Fibroblast of lung (primary cell): ENCODE measurements at regions not wholly inside any gene's neighbourhood (a gene's known extent, or its start where the extent isn't known, plus 50 kb on each side); places are given as distances from the start of the nearest gene placed in this dataset.

Source experiments
- DNase-seq, 2 donors: peaks; one replicate each; pipeline versions ENCODE4 v3.0.0 to v3.0.0-alpha.2; 2010; ENCODE audit warnings: low read depth in 2 of 2
- H2AFZ ChIP-seq: 2 replicates; pipeline ENCODE4 v1.5.1; 2012; ENCODE audit warnings: low read length, control low read depth, inconsistent platforms
- H3K27ac ChIP-seq: 2 replicates; pipeline ENCODE4 v1.5.1; 2011; ENCODE audit warnings: low read length, control low read depth; ENCODE audit not compliant: insufficient read depth
- H3K27me3 ChIP-seq: 2 replicates; pipeline ENCODE4 v1.5.1; 2011; ENCODE audit warnings: mild to moderate bottlenecking, low read length; ENCODE audit not compliant: control insufficient read depth, insufficient read depth
- H3K36me3 ChIP-seq: 2 replicates; pipeline ENCODE4 v1.5.1; 2011; ENCODE audit warnings: low read length; ENCODE audit not compliant: control insufficient read depth, insufficient read depth
- H3K4me1 ChIP-seq: 2 replicates; pipeline ENCODE4 v1.5.1; 2011; ENCODE audit warnings: low read length; ENCODE audit not compliant: control insufficient read depth, insufficient read depth; ENCODE audit errors: extremely low read depth
- H3K4me2 ChIP-seq: 2 replicates; pipeline ENCODE4 v1.5.1; 2011; ENCODE audit warnings: low read length, control low read depth; ENCODE audit not compliant: insufficient read depth; ENCODE audit errors: extremely low read depth
- H3K4me3 ChIP-seq, 4 experiments: fragments of 200-600 bp in 1 of 4; sonication (generic) in 1 of 4; replicated peaks in 1 of 4; 2 replicates each; pipeline ENCODE4 v1.5.1; 2011 to 2016; ENCODE audit warnings: low read length in 4 of 4, low read depth in 3 of 4, mild to moderate bottlenecking in 3 of 4, control low read depth in 2 of 4, inconsistent platforms in 1 of 4, mixed read lengths in 1 of 4; ENCODE audit not compliant: insufficient read depth in 1 of 4; ENCODE audit errors: control extremely low read depth in 1 of 4
- H3K79me2 ChIP-seq: 2 replicates; pipeline ENCODE4 v1.5.1; 2012; ENCODE audit warnings: mild to moderate bottlenecking, low read length, inconsistent platforms; ENCODE audit not compliant: control insufficient read depth, insufficient read depth
- H3K9ac ChIP-seq: 2 replicates; pipeline ENCODE4 v1.5.1; 2011; ENCODE audit warnings: mild to moderate bottlenecking, low read length, control low read depth; ENCODE audit not compliant: insufficient read depth
- H3K9me3 ChIP-seq: 2 replicates; pipeline ENCODE4 v1.5.1; 2012; ENCODE audit warnings: low read depth, low read length; ENCODE audit not compliant: control insufficient read depth, insufficient read depth
- H4K20me1 ChIP-seq: 2 replicates; pipeline ENCODE4 v1.5.1; 2011; ENCODE audit warnings: low read length; ENCODE audit not compliant: control insufficient read depth, insufficient read depth; ENCODE audit errors: extremely low read depth
- CTCF ChIP-seq, 2 donors: IDR thresholded peaks in 1 of 2; conservative IDR thresholded peaks in 1 of 2; 1 replicate in 1 of 2; 2 replicates in 1 of 2; pipeline ENCODE4 v1.5.1; 2011 to 2012; ENCODE audit warnings: low read length in 2 of 2, control low read depth in 1 of 2, inconsistent platforms in 1 of 2, low read depth in 1 of 2, mild to moderate bottlenecking in 1 of 2
- EZH2 ChIP-seq: IDR thresholded peaks from 2 replicates; pipeline ENCODE4 v1.5.1; 2012; ENCODE audit warnings: low read length, control low read depth, mild to moderate bottlenecking; ENCODE audit errors: missing control alignments

- Histone ChIP-seq H3K36me3 (no peaks in the 10 kb centered on the region), H3K79me2 (no peaks in the 10 kb centered on the region), H2AFZ (no peak overlapping the region), H3K27me3 (no peaks in the 10 kb centered on the region), H4K20me1 (no peaks in the 10 kb centered on the region), H3K4me3 (no peak overlapping the region), H3K4me1 (no peaks in the 10 kb centered on the region), H3K4me2 (no peak overlapping the region), H3K9me3 (no peaks in the 10 kb centered on the region), H3K9ac (no peak overlapping the region), H3K27ac (no peak overlapping the region)
- no peak for DNase-seq
- TF ChIP-seq EZH2 (no peak), CTCF (conservative IDR thresholded peaks at IDR 0.05 in 1 of 2, IDR thresholded peaks at IDR 0.05 in 1 of 2; ENCODE audit: low read depth in 1 of 2, low read length in 2 of 2) (no peak)
These were observed 64.3 kb upstream of the CPNE8 start for GRCh38 chr12:38969706-38970105.

GRCh38 chr12:38961683-38962082, 56.3 kb upstream of the CPNE8 start:
- H4K20me1 ChIP-seq, result no peaks in the 10 kb centered on the region
- H3K27ac ChIP-seq, result no peak overlapping the region
- H3K79me2 ChIP-seq, result no peaks in the 10 kb centered on the region
- no peaks in the 10 kb centered on the region for H3K36me3 ChIP-seq
- no peak overlapping the region for H3K9ac ChIP-seq
- no peak overlapping the region for H3K4me3 ChIP-seq
- no peak for DNase-seq
- no peaks in the 10 kb centered on the region for H3K27me3 ChIP-seq
- no peaks in the 10 kb centered on the region for H3K9me3 ChIP-seq
- H3K4me1 ChIP-seq, result no peaks in the 10 kb centered on the region
- no peak overlapping the region for H3K4me2 ChIP-seq
- TF ChIP-seq EZH2 (no peak), CTCF (conservative IDR thresholded peaks at IDR 0.05 in 1 of 2, IDR thresholded peaks at IDR 0.05 in 1 of 2; ENCODE audit: low read depth in 1 of 2, low read length in 2 of 2) (no peak)
- H2AFZ ChIP-seq, result no peak overlapping the region

- no peaks in the 10 kb centered on the region for H3K27me3 ChIP-seq
- H3K4me1 ChIP-seq, result no peaks in the 10 kb centered on the region
- H3K4me3 ChIP-seq, result no peak overlapping the region
- H3K36me3 ChIP-seq, result no peaks in the 10 kb centered on the region
- H3K9me3 ChIP-seq, result no peaks in the 10 kb centered on the region
- no peak overlapping the region for H3K4me2 ChIP-seq
- TF ChIP-seq EZH2, result no peak
- no peak for TF ChIP-seq CTCF (conservative IDR thresholded peaks at IDR 0.05 in 1 of 2, IDR thresholded peaks at IDR 0.05 in 1 of 2; ENCODE audit: low read depth in 1 of 2, low read length in 2 of 2)
- no peaks in the 10 kb centered on the region for H4K20me1 ChIP-seq
- no peak overlapping the region for H2AFZ ChIP-seq
- H3K9ac ChIP-seq, result no peak overlapping the region
- no peak overlapping the region for H3K27ac ChIP-seq
- no peaks in the 10 kb centered on the region for H3K79me2 ChIP-seq
- no peak for DNase-seq
These were observed 55.6 kb upstream of the CPNE8 start for GRCh38 chr12:38961012-38961411.
